ENCODE measurements at regions not wholly inside any gene's neighbourhood (a gene's known extent, or its start where the extent isn't known, plus 50 kb on each side); places are given as distances from the start of the nearest gene placed in this dataset.

- TF ChIP-seq CTCF (IDR thresholded peaks at IDR 0.05) (no peak), POLR2A (IDR thresholded peaks at IDR 0.05) (no peak)
These were observed 71.3 kb downstream of the RPE65 start for GRCh38 chr1:68378296-68379084.
